ENCODE measurements at regions not wholly inside any gene's neighbourhood (a gene's known extent, or its start where the extent isn't known, plus 50 kb on each side); places are given as distances from the start of the nearest gene placed in this dataset.

GRCh38 chr1:201624741-201625225, 85.9 kb downstream of the NAV1 start:
- TF ChIP-seq CTCF (IDR thresholded peaks at IDR 0.05; ENCODE audit: low read depth, low read length) (no peak), EZH2phosphoT487 (IDR thresholded peaks at IDR 0.05; ENCODE audit: low read depth) (no peak)
- Histone ChIP-seq H3K4me3 (ENCODE audit: low read length) (no peak overlapping the region), H2AFZ (ENCODE audit: low read depth, low read length) (no peak overlapping the region), H3K4me1 (ENCODE audit: low read length) (no peaks in the 10 kb centered on the region), H3K9me3 (ENCODE audit: insufficient read depth, low read length) (no peaks in the 10 kb centered on the region), H3K27me3 (ENCODE audit: low read depth, low read length) (no peaks in the 10 kb centered on the region), H3K27ac (ENCODE audit: low read length) (no peak overlapping the region), H3K4me2 (ENCODE audit: low read length) (no peak overlapping the region), H3K79me2 (ENCODE audit: low read length) (no peaks in the 10 kb centered on the region), H3K9ac (ENCODE audit: low read length) (no peak overlapping the region), H4K20me1 (ENCODE audit: insufficient read depth, low read length) (no peaks in the 10 kb centered on the region), H3K36me3 (replicated peaks; ENCODE audit: low read depth, low read length) (no peaks in the 10 kb centered on the region)

GRCh38 chr1:201625226-201625761, 86.4 kb downstream of the NAV1 start:
- H3K4me2 ChIP-seq (ENCODE audit: low read length) = no peak overlapping the region
- no peaks in the 10 kb centered on the region for H4K20me1 ChIP-seq (ENCODE audit: insufficient read depth, low read length)
- H3K36me3 ChIP-seq (replicated peaks; ENCODE audit: low read depth, low read length) = no peaks in the 10 kb centered on the region
- H3K9ac ChIP-seq (ENCODE audit: low read length) = no peak overlapping the region
- no peaks in the 10 kb centered on the region; the same call in 1 of the 2 replicates for H3K27me3 ChIP-seq (ENCODE audit: low read depth, low read length)
- no peaks in the 10 kb centered on the region for H3K4me1 ChIP-seq (ENCODE audit: low read length)
- no peak overlapping the region for H3K27ac ChIP-seq (ENCODE audit: low read length)
- H2AFZ ChIP-seq (ENCODE audit: low read depth, low read length) = no peak overlapping the region
- no peak for TF ChIP-seq CTCF (IDR thresholded peaks at IDR 0.05; ENCODE audit: low read depth, low read length)
- TF ChIP-seq EZH2phosphoT487 (IDR thresholded peaks at IDR 0.05; ENCODE audit: low read depth) = no peak
- H3K9me3 ChIP-seq (ENCODE audit: insufficient read depth, low read length) = no peaks in the 10 kb centered on the region
- no peaks in the 10 kb centered on the region for H3K79me2 ChIP-seq (ENCODE audit: low read length)
- H3K4me3 ChIP-seq (ENCODE audit: low read length) = no peak overlapping the region

- no peak overlapping the region for H3K9ac ChIP-seq (ENCODE audit: low read length)
Observed at GRCh38 chr1:201625851-201626251, 86.9 kb downstream of the NAV1 start.

More at GRCh38 chr1:201625851-201626251, 86.9 kb downstream of the NAV1 start:
- H3K27me3 ChIP-seq (ENCODE audit: low read depth, low read length) = no peaks in the 10 kb centered on the region; the same call in 1 of the 2 replicates
- H3K79me2 ChIP-seq (ENCODE audit: low read length) = no peaks in the 10 kb centered on the region
- no peaks in the 10 kb centered on the region for H3K4me1 ChIP-seq (ENCODE audit: low read length)
- H3K4me2 ChIP-seq (ENCODE audit: low read length) = no peak overlapping the region
- H3K9me3 ChIP-seq (ENCODE audit: insufficient read depth, low read length) = no peaks in the 10 kb centered on the region
- H3K4me3 ChIP-seq (ENCODE audit: low read length) = no peak overlapping the region
- H4K20me1 ChIP-seq (ENCODE audit: insufficient read depth, low read length) = no peaks in the 10 kb centered on the region
- no peak overlapping the region for H3K27ac ChIP-seq (ENCODE audit: low read length)
- TF ChIP-seq CTCF (IDR thresholded peaks at IDR 0.05; ENCODE audit: low read depth, low read length) (no peak), EZH2phosphoT487 (IDR thresholded peaks at IDR 0.05; ENCODE audit: low read depth) (no peak)
- H3K36me3 ChIP-seq (replicated peaks; ENCODE audit: low read depth, low read length) = no peaks in the 10 kb centered on the region
- H2AFZ ChIP-seq (ENCODE audit: low read depth, low read length) = no peak overlapping the region

Data from OCI-LY3 (cell line).